NCI-H1105 (cell line): ENCODE measurements at regions not wholly inside any gene's neighbourhood (a gene's known extent, or its start where the extent isn't known, plus 50 kb on each side); places are given as distances from the start of the nearest gene placed in this dataset.
"Not testable (repeated sequence)": the region's sequence is repeated elsewhere in the genome, so short reads cannot be mapped to it uniquely, and the experiment has no call there.

ENCODE experiments used
- DNase-seq: peaks from one replicate; lab custom pipeline; 2025; lab: John Stamatoyannopoulos, UW

GRCh38 chr17:53765609-53766008 lies 57.1 kb upstream of the KIF2B start:
- DNase-seq: no peak

GRCh38 chr17:53765129-53765528 lies 57.6 kb upstream of the KIF2B start:
- no peak for DNase-seq

- no peak for DNase-seq
These were observed 65.2 kb upstream of the KIF2B start for GRCh38 chr17:53757559-53757958.

- not testable (repeated sequence) for DNase-seq
These were observed 65.6 kb upstream of the KIF2B start for GRCh38 chr17:53757116-53757515.

GRCh38 chr17:53749178-53749577 lies 73.5 kb upstream of the KIF2B start:
- DNase-seq: no peak

GRCh38 chr17:53748159-53748820 lies 74.4 kb upstream of the KIF2B start:
- not testable (repeated sequence) for DNase-seq

- no peak for DNase-seq
These were observed 82.4 kb upstream of the KIF2B start for GRCh38 chr17:53740312-53740711.

GRCh38 chr17:53736516-53737240 lies 86.0 kb upstream of the KIF2B start:
- no peak for DNase-seq

- DNase-seq: no peak
These were observed 98.0 kb upstream of the KIF2B start for GRCh38 chr17:53724726-53725125.

- DNase-seq: no peak
These were observed 100.3 kb upstream of the KIF2B start for GRCh38 chr17:53722407-53722806.

- no peak for DNase-seq
These were observed 101.6 kb upstream of the KIF2B start for GRCh38 chr17:53721101-53721500.

- no peak for DNase-seq
These were observed 103.5 kb upstream of the KIF2B start for GRCh38 chr17:53719229-53719628.

GRCh38 chr17:53707566-53707965 lies 115.2 kb upstream of the KIF2B start:
- DNase-seq: no peak

GRCh38 chr17:53696286-53696685 lies 126.4 kb upstream of the KIF2B start:
- DNase-seq: no peak

GRCh38 chr17:53687324-53687723 lies 135.4 kb upstream of the KIF2B start:
- no peak for DNase-seq

- no peak for DNase-seq
These were observed 142.0 kb upstream of the KIF2B start for GRCh38 chr17:53680745-53681144.

- DNase-seq: no peak
These were observed 153.9 kb upstream of the KIF2B start for GRCh38 chr17:53668854-53669253.

- DNase-seq: no peak
These were observed 160.1 kb upstream of the KIF2B start for GRCh38 chr17:53662608-53663007.

GRCh38 chr17:53659181-53659580 lies 163.5 kb upstream of the KIF2B start:
- DNase-seq: no peak

GRCh38 chr17:53655591-53655990 lies 167.1 kb upstream of the KIF2B start:
- DNase-seq: no peak

- no peak for DNase-seq
These were observed 173.5 kb upstream of the KIF2B start for GRCh38 chr17:53649201-53649600.

- DNase-seq: no peak
These were observed 175.9 kb upstream of the KIF2B start for GRCh38 chr17:53646835-53647234.

- no peak for DNase-seq
These were observed 181.9 kb upstream of the KIF2B start for GRCh38 chr17:53640808-53641207.

- DNase-seq: no peak
These were observed 187.3 kb upstream of the KIF2B start for GRCh38 chr17:53635444-53635843.
